Neuronal stem cell (in vitro differentiated cells): ENCODE measurements at regions not wholly inside any gene's neighbourhood (a gene's known extent, or its start where the extent isn't known, plus 50 kb on each side); places are given as distances from the start of the nearest gene placed in this dataset.
A peak's percentile ranks its signal among the peaks of the same experiment; 100 is the strongest.

Experiments
- DNase-seq: peaks from one replicate; pipeline ENCODE4 v3.0.0-alpha.2; 2013; ENCODE audit warnings: low spot score
- H2AFZ ChIP-seq: one replicate; pipeline ENCODE4 v1.6.1; 2013; ENCODE audit warnings: mild to moderate bottlenecking, low read length, inconsistent platforms
- H2AK5ac ChIP-seq: 2 replicates; pipeline ENCODE4 v1.6.1; 2013; ENCODE audit warnings: low read depth, mild to moderate bottlenecking, inconsistent platforms, low read length, moderate library complexity, mixed read lengths
- H2BK120ac ChIP-seq: 2 replicates; pipeline ENCODE4 v1.6.1; 2013; ENCODE audit warnings: low read depth, mild to moderate bottlenecking, inconsistent platforms, low read length, moderate library complexity, mixed read lengths
- H2BK12ac ChIP-seq: one replicate; pipeline ENCODE4 v1.6.1; 2013; ENCODE audit warnings: low read length, inconsistent platforms
- H2BK15ac ChIP-seq: 2 replicates; pipeline ENCODE4 v1.6.1; 2013; ENCODE audit warnings: mild to moderate bottlenecking, low read length, inconsistent platforms, mixed read lengths
- H2BK5ac ChIP-seq: one replicate; pipeline ENCODE4 v1.6.1; 2013; ENCODE audit warnings: inconsistent platforms, mild to moderate bottlenecking, low read length, moderate library complexity
- H3K14ac ChIP-seq: one replicate; pipeline ENCODE4 v1.6.1; 2013; ENCODE audit warnings: low read length, inconsistent platforms
- H3K18ac ChIP-seq: 2 replicates; pipeline ENCODE4 v1.6.1; 2013; ENCODE audit warnings: low read length, inconsistent platforms
- H3K23ac ChIP-seq: 2 replicates; pipeline ENCODE4 v1.6.1; 2013; ENCODE audit warnings: low read depth, mild to moderate bottlenecking, mixed read lengths, low read length, inconsistent platforms; ENCODE audit not compliant: poor library complexity
- H3K27ac ChIP-seq: replicated peaks from 3 replicates; pipeline ENCODE4 v1.5.1; 2013; ENCODE audit warnings: low read length, inconsistent platforms
- H3K27me3 ChIP-seq, 3 experiments: 2 replicates each; pipeline ENCODE4 v1.6.1; 2013; ENCODE audit warnings: low read length in 3 of 3, mild to moderate bottlenecking in 2 of 3, inconsistent platforms in 1 of 3, low read depth in 1 of 3, mixed read lengths in 1 of 3, moderate library complexity in 1 of 3; ENCODE audit not compliant: control insufficient read depth in 3 of 3, insufficient read depth in 3 of 3
- H3K36me3 ChIP-seq, 2 donors: replicated peaks in 1 of 2; 2 replicates each; pipeline ENCODE4 v1.6.1; 2013; ENCODE audit warnings: low read length in 2 of 2; ENCODE audit not compliant: control insufficient read depth in 2 of 2, insufficient read depth in 2 of 2
- H3K4ac ChIP-seq: 2 replicates; pipeline ENCODE4 v1.6.1; 2013; ENCODE audit warnings: inconsistent platforms, mild to moderate bottlenecking, low read length, moderate library complexity
- H3K4me1 ChIP-seq, 2 donors: 1 replicate in 1 of 2; 2 replicates in 1 of 2; pipeline ENCODE4 v1.6.1; 2013; ENCODE audit warnings: low read length in 2 of 2, low read depth in 1 of 2; ENCODE audit not compliant: control insufficient read depth in 2 of 2, insufficient read depth in 1 of 2
- H3K4me2 ChIP-seq: one replicate; pipeline ENCODE4 v1.6.1; 2013; ENCODE audit warnings: mild to moderate bottlenecking, low read length, inconsistent platforms; ENCODE audit not compliant: insufficient read depth, poor library complexity, severe bottlenecking
- H3K4me3 ChIP-seq, 2 donors: 2 replicates each; pipeline ENCODE4 v1.5.1; 2013; ENCODE audit warnings: low read length in 2 of 2, mild to moderate bottlenecking in 2 of 2, inconsistent platforms in 1 of 2, moderate library complexity in 1 of 2
- H3K79me1 ChIP-seq: one replicate; pipeline ENCODE4 v1.6.1; 2013; ENCODE audit warnings: low read depth, mild to moderate bottlenecking, inconsistent platforms, low read length, moderate library complexity
- H3K9ac ChIP-seq: one replicate; pipeline ENCODE4 v1.6.1; 2013; ENCODE audit warnings: mild to moderate bottlenecking, low read depth, low read length, inconsistent platforms; ENCODE audit not compliant: poor library complexity
- H3K9me3 ChIP-seq, 2 donors: replicated peaks in 1 of 2; 2 replicates each; pipeline versions ENCODE3 to v1.6.1; 2013; ENCODE audit warnings: low read length in 2 of 2, mild to moderate bottlenecking in 2 of 2, inconsistent platforms in 1 of 2, low read depth in 1 of 2, mixed read lengths in 1 of 2, moderate library complexity in 1 of 2; ENCODE audit not compliant: control insufficient read depth in 2 of 2, insufficient read depth in 1 of 2
- H4K8ac ChIP-seq: one replicate; pipeline ENCODE4 v1.6.1; 2013; ENCODE audit warnings: low read depth, mild to moderate bottlenecking, inconsistent platforms, low read length, moderate library complexity
- H4K91ac ChIP-seq: one replicate; pipeline ENCODE4 v1.6.1; 2013; ENCODE audit warnings: low read length, low read depth, mild to moderate bottlenecking, inconsistent platforms; ENCODE audit not compliant: poor library complexity
- WGBS, 2 donors: extraction: QIAGEN DNeasy Blood & Tissue Kit; methylation state at CpG; one replicate each; pipeline ENCODE4 v1.1.7; 2013; ENCODE audit warnings: missing lambda C conversion rate in 2 of 2, mixed read lengths in 1 of 2; ENCODE audit not compliant: insufficient read length in 2 of 2, insufficient replicate concordance in 1 of 2; ENCODE audit errors: extremely low coverage in 2 of 2; 5-methylcytosine and 5-hydroxymethylcytosine counted together

- Histone ChIP-seq H3K18ac (no peak overlapping the region), H3K27me3 (no peaks in the 10 kb centered on the region), H2BK120ac (no peak overlapping the region), H4K8ac (no peak overlapping the region), H3K36me3 (no peaks in the 10 kb centered on the region), H3K14ac (no peak overlapping the region), H3K9ac (no peak overlapping the region), H3K23ac (no peak overlapping the region), H2AK5ac (no peak overlapping the region), H3K4me2 (no peak overlapping the region), H3K4me1 (no peaks in the 10 kb centered on the region), H3K9me3 (peaks cover 0 to 7% of the 10 kb centered on the region in 2 donors), H3K79me1 (no peaks in the 10 kb centered on the region), H3K4me3 (no peak overlapping the region), H2BK15ac (no peak overlapping the region), H2BK5ac (no peak overlapping the region), H3K27ac (no peak overlapping the region), H3K4ac (no peak overlapping the region), H4K91ac (no peak overlapping the region), H2BK12ac (no peak overlapping the region), H2AFZ (no peak overlapping the region)
- WGBS, 2 donors: no CpG with 5 or more reads among the region's 1 CpG
- no peak for DNase-seq
Measured at GRCh38 chr1:34320053-34320669, 143.5 kb downstream of the C1orf94 start.

DNA sequence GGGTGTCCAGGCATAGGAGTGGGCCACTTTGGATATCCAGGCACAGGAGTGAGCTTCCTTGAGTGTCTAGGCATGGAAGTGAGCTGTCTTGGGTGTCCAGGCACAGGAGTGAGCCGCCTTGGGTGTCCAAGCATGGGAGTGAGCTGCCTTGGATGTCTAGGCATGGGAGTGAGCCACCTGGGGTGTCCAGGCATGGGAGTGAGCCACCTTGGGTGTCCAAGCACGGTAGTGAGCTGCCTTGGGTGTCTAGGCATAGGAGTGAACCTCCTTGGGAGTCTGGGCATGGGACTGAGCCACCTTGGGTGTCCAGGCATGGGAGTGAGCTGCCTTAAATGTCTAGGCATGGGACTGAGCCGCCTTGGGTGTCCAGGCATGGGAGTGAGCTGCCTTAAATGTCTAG, 146.3 kb downstream of the C1orf94 start:
- Histone ChIP-seq H3K4me3 (no peak overlapping the region), H3K18ac (no peak overlapping the region), H4K8ac (peak overlapping the region; percentile 55), H2BK5ac (no peak overlapping the region), H2BK15ac (peak overlapping the region; percentile 50), H3K4me2 (no peak overlapping the region), H3K27ac (no peak overlapping the region), H3K4me1 (no peaks in the 10 kb centered on the region), H2BK12ac (no peak overlapping the region), H3K23ac (peak overlapping the region; percentile 70), H3K4ac (no peak overlapping the region), H2AFZ (no peak overlapping the region), H3K79me1 (no peaks in the 10 kb centered on the region), H2AK5ac (no peak overlapping the region), H4K91ac (no peak overlapping the region), H3K14ac (peak overlapping the region; percentile 25), H3K9ac (no peak overlapping the region), H3K9me3 (peaks cover 0 to 2% of the 10 kb centered on the region in 2 donors), H2BK120ac (no peak overlapping the region), H3K27me3 (no peaks in the 10 kb centered on the region), H3K36me3 (no peaks in the 10 kb centered on the region)
- no CpG with 5 or more reads among the region's 3 CpGs for WGBS, 2 donors
- DNase-seq: no peak

- H3K4ac ChIP-seq: no peak overlapping the region
- no peaks in the 10 kb centered on the region for H3K9me3 ChIP-seq
- no peak for DNase-seq
Measured at GRCh38 chr1:34324879-34325440, 148.3 kb downstream of the C1orf94 start.

GRCh38 chr1:34328281-34328799, 151.6 kb downstream of the C1orf94 start:
- H3K79me1 ChIP-seq: no peaks in the 10 kb centered on the region
- H3K27me3 ChIP-seq: no peaks in the 10 kb centered on the region
- H4K8ac ChIP-seq: no peak overlapping the region
- H3K4me3 ChIP-seq: no peak overlapping the region
- no peak overlapping the region for H2AFZ ChIP-seq
- H3K18ac ChIP-seq: no peak overlapping the region
- WGBS, 2 donors: no CpG with 5 or more reads among the region's 8 CpGs
- H2BK120ac ChIP-seq: no peak overlapping the region
- H4K91ac ChIP-seq: no peak overlapping the region
- H3K9ac ChIP-seq: no peak overlapping the region
- H3K4me2 ChIP-seq: no peak overlapping the region
- H3K36me3 ChIP-seq: no peaks in the 10 kb centered on the region
- no peak for DNase-seq
- no peak overlapping the region for H3K23ac ChIP-seq
- H3K4me1 ChIP-seq: peaks cover 0 to 7% of the 10 kb centered on the region in 2 donors
- H3K14ac ChIP-seq: no peak overlapping the region
- H3K27ac ChIP-seq: no peak overlapping the region
- H2BK12ac ChIP-seq: no peak overlapping the region
- H3K9me3 ChIP-seq: no peaks in the 10 kb centered on the region
- no peak overlapping the region for H3K4ac ChIP-seq
- no peak overlapping the region for H2BK15ac ChIP-seq
- no peak overlapping the region for H2AK5ac ChIP-seq
- no peak overlapping the region for H2BK5ac ChIP-seq

More at GRCh38 chr1:34324879-34325440, 148.3 kb downstream of the C1orf94 start:
- Histone ChIP-seq H2AFZ (no peak overlapping the region), H3K14ac (no peak overlapping the region), H2BK5ac (no peak overlapping the region), H3K23ac (no peak overlapping the region), H3K27me3 (no peaks in the 10 kb centered on the region), H2BK12ac (no peak overlapping the region), H3K18ac (no peak overlapping the region), H4K8ac (no peak overlapping the region), H3K36me3 (no peaks in the 10 kb centered on the region), H2AK5ac (no peak overlapping the region), H2BK15ac (no peak overlapping the region), H2BK120ac (no peak overlapping the region), H3K4me2 (no peak overlapping the region), H3K9ac (no peak overlapping the region), H3K79me1 (no peaks in the 10 kb centered on the region), H3K4me3 (no peak overlapping the region), H3K27ac (no peak overlapping the region), H4K91ac (no peak overlapping the region), H3K4me1 (peaks cover 0 to 7% of the 10 kb centered on the region in 2 donors)
- no CpG with 5 or more reads among the region's 10 CpGs for WGBS, 2 donors
